ENCODE measurements at regions not wholly inside any gene's neighbourhood (a gene's known extent, or its start where the extent isn't known, plus 50 kb on each side); places are given as distances from the start of the nearest gene placed in this dataset.

DNA sequence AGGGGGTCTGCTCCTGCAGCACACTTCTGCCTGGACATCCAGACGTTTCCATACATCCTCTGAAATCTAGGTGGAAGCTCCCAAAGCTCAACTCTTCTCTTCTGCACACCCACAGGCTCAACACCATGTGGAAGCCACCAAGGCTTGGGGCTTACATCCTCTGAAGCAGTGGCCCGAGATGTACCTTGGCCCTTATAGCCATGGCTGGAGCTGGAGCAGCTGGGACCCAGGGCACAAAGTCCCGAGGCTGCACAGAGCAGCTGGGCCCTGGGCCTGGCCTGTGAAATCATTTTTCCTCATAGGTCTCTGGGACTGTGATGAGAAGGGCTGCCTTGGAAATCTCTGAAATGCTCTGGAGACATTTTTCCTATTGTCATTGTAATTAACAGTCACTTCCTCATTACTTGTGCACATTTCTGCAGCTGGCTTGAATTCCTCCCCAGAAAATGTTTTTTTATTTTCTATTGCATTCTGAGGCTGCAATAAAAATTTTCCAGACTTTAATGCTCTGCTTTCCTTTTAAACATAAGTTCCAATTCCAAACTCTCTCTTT, 645.6 kb downstream of the RWDD3 start:
- TF ChIP-seq, protein P1, sequence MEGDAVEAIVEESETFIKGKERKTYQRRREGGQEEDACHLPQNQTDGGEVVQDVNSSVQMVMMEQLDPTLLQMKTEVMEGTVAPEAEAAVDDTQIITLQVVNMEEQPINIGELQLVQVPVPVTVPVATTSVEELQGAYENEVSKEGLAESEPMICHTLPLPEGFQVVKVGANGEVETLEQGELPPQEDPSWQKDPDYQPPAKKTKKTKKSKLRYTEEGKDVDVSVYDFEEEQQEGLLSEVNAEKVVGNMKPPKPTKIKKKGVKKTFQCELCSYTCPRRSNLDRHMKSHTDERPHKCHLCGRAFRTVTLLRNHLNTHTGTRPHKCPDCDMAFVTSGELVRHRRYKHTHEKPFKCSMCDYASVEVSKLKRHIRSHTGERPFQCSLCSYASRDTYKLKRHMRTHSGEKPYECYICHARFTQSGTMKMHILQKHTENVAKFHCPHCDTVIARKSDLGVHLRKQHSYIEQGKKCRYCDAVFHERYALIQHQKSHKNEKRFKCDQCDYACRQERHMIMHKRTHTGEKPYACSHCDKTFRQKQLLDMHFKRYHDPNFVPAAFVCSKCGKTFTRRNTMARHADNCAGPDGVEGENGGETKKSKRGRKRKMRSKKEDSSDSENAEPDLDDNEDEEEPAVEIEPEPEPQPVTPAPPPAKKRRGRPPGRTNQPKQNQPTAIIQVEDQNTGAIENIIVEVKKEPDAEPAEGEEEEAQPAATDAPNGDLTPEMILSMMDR (IDR thresholded peaks at IDR 0.05 in 4 of 5, conservative IDR thresholded peaks at IDR 0.05 in 1 of 5) = no peak
- no peak for TF ChIP-seq POLR2A (IDR thresholded peaks at IDR 0.05)

Measured in gastrocnemius medialis (tissue), 4 donors.